Activated CD4-positive, alpha-beta memory T cell treated with anti-CD3 and anti-CD28 coated beads for 36 hours (primary cell): ENCODE measurements at regions not wholly inside any gene's neighbourhood (a gene's known extent, or its start where the extent isn't known, plus 50 kb on each side); places are given as distances from the start of the nearest gene placed in this dataset.
"Not testable (repeated sequence)": the region's sequence is repeated elsewhere in the genome, so short reads cannot be mapped to it uniquely, and the experiment has no call there.

Source experiments
- CTCF ChIA-PET: fragments of 350-600 bp; sonication (Branson Sonifier 250); formaldehyde crosslinking; loops from one replicate; lab custom pipeline; 2021; ENCODE audit warnings: antibody characterized with exemption, inconsistent platforms; lab: Charles Lee
- POLR2A ChIA-PET: fragments of 350-600 bp; sonication (Branson Sonifier 250); formaldehyde crosslinking; loops from one replicate; lab custom pipeline; 2021; ENCODE audit warnings: antibody characterized with exemption; lab: Charles Lee
- DNase-seq: peaks from one replicate; pipeline ENCODE4 v3.0.0-alpha.2; 2020
- H3K27ac Mint-ChIP-seq: one replicate; pipeline ENCODE4 v1.8.0; 2021; ENCODE audit warnings: mixed read lengths
- H3K27me3 Mint-ChIP-seq: one replicate; pipeline ENCODE4 v1.8.0; 2021; ENCODE audit warnings: mixed read lengths
- H3K36me3 Mint-ChIP-seq: one replicate; pipeline ENCODE4 v1.8.0; 2021; ENCODE audit warnings: mixed read lengths
- H3K4me1 Mint-ChIP-seq: one replicate; pipeline ENCODE4 v1.8.0; 2021; ENCODE audit warnings: low read depth, mixed read lengths
- H3K4me3 Mint-ChIP-seq: one replicate; pipeline ENCODE4 v1.8.0; 2021; ENCODE audit warnings: mild to moderate bottlenecking, mixed read lengths
- H3K9me3 Mint-ChIP-seq: one replicate; pipeline ENCODE4 v1.8.0; 2021; ENCODE audit warnings: mixed read lengths
- intact Hi-C: fragments of 100-400 bp; cut with micrococcal nuclease; formaldehyde crosslinking; loops from one replicate; pipeline ENCODE4 v1.15.1; 2023

DNA sequence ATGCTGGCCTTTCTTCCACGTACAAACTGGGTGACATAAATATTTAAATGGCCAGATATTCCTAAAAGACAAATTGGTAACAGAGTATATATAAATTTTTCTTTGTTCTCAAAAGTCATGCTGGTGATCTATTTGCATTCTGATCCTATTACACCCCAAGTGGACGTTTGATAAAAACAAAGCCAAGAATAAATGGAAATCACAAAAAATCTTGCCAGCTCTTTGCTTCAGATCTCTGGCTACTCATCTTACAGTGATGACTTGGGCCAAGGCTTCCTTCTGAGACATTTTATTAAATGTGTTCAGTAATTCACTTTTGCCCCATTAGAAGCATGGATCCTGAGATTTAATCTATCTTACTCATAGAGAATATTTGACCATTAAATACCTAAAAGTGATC is 444.3 kb upstream of the PIK3R1 start:
- intact Hi-C loops = no loop called here
- no peak overlapping the region for H3K4me3 Mint-ChIP-seq
- peaks cover 1% of the 10 kb centered on the region for H3K27me3 Mint-ChIP-seq
- no peaks in the 10 kb centered on the region for H3K36me3 Mint-ChIP-seq
- ChIA-PET POLR2A (no interaction called here), CTCF (no interaction called here)
- H3K27ac Mint-ChIP-seq = no peak overlapping the region
- no peaks in the 10 kb centered on the region for H3K9me3 Mint-ChIP-seq
- no peak for DNase-seq
- no peaks in the 10 kb centered on the region for H3K4me1 Mint-ChIP-seq

DNA sequence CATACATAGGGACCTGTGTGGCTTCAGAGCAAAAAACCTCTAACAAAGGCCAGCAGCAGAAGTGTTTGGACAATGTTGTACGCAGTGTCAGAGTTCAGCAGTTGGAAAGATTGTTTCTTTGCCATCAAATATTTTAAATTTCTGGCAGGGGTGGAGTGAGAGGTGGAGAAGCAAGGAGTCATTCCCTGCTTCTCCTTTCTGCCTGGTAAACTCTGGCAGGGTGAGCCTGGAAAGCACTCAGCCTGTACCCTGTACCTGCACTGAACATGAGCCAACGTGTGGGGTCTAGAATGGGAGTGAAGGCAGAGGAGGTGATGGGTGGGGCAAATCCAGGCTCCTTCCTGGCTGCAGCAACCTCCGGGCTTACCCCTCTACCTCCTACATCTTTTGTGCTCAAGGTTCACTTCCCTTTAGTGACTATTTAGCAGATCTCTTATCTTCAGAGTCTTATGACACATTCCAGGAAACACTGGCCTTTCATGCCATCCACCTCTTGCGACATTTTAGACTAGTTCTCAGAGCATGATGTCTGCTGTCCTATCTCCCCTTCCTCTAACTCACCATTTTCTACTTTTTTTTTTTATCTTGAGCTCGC is 445.0 kb upstream of the PIK3R1 start:
- no peaks in the 10 kb centered on the region for H3K36me3 Mint-ChIP-seq
- H3K4me1 Mint-ChIP-seq = no peaks in the 10 kb centered on the region
- intact Hi-C loops = no loop called here
- POLR2A ChIA-PET = no interaction called here
- H3K27ac Mint-ChIP-seq = no peak overlapping the region
- no peak for DNase-seq
- peaks cover 1% of the 10 kb centered on the region for H3K27me3 Mint-ChIP-seq
- CTCF ChIA-PET = no interaction called here
- no peaks in the 10 kb centered on the region for H3K9me3 Mint-ChIP-seq
- H3K4me3 Mint-ChIP-seq = no peak overlapping the region

DNA sequence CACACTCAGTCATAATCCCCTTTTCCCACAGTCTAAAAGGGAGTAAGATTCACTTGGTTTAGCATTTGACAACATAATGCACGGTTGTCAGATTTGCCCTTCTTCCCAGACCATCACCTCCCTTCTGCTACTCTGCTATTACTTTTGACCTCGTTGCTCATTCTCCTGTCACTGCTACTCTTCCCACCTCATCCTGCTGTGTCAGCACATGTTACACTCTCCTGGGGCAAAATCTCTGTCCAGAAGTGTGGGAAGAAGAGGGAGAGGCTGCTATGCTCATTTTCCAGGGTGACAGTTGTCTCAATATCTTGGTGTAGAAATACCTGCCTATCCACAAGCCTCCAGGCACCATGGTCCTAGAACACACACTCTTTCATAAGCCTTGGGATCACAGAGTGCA is 449.9 kb upstream of the PIK3R1 start:
- Mint-ChIP-seq H3K9me3 (peaks cover 10% of the 10 kb centered on the region), H3K27me3 (peaks cover 1% of the 10 kb centered on the region)

DNA sequence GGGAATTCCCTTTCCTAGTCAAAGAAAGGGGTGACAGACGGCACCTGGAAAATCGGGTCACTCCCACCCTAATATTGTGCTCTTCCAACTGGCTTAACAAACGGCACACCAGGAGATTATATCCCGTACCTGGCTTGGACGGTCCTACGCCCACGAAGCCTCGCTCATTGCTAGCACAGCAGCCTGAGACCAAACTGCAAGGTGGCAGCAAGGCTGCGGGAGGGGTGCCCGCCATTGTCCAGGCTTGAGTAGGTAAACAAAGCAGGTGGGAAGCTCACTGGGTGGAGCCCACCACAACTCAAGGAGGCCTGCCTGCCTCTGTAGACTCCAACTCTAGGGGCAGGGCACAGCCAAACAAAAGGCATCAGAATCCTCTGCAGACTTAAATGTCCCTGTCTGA is 457.8 kb upstream of the PIK3R1 start:
- CTCF ChIA-PET, H3K4me3 Mint-ChIP-seq, intact Hi-C loops, POLR2A ChIA-PET, H3K36me3 Mint-ChIP-seq, H3K27me3 Mint-ChIP-seq, DNase-seq, H3K4me1 Mint-ChIP-seq, H3K27ac Mint-ChIP-seq: not testable (repeated sequence)
- peaks cover 14% of the 10 kb centered on the region for H3K9me3 Mint-ChIP-seq

More for the DNA sequence above, 449.9 kb upstream of the PIK3R1 start:
- Mint-ChIP-seq H3K27ac (no peak overlapping the region), H3K36me3 (no peaks in the 10 kb centered on the region), H3K4me1 (no peaks in the 10 kb centered on the region), H3K4me3 (no peak overlapping the region)
- DNase-seq = no peak
- POLR2A ChIA-PET = no interaction called here
- CTCF ChIA-PET = no interaction called here
- intact Hi-C loops = no loop called here

DNA sequence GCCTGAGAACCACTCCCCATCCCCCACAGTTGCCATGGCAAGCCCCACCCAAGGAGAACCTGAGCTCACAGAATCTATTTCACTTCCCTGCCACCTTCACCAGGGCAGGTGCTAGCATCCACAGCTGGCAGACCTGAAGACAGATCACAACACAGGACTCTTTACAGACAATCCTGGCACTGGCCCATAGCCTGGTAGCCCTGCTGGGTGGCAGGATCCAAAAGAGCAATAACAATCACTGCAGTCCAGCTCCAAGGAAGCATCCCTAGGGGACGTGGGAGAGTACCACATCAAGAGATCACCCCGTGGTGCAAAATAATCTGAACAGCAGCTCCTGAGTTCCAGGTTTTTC is 463.2 kb upstream of the PIK3R1 start:
- no peak for DNase-seq
- CTCF ChIA-PET = no interaction called here
- H3K9me3 Mint-ChIP-seq = peaks cover 7% of the 10 kb centered on the region
- H3K36me3 Mint-ChIP-seq = no peaks in the 10 kb centered on the region
- POLR2A ChIA-PET = no interaction called here
- H3K27me3 Mint-ChIP-seq = no peaks in the 10 kb centered on the region
- no peak overlapping the region for H3K27ac Mint-ChIP-seq
- no peaks in the 10 kb centered on the region for H3K4me1 Mint-ChIP-seq
- no peak overlapping the region for H3K4me3 Mint-ChIP-seq
- intact Hi-C loops = no loop called here

DNA sequence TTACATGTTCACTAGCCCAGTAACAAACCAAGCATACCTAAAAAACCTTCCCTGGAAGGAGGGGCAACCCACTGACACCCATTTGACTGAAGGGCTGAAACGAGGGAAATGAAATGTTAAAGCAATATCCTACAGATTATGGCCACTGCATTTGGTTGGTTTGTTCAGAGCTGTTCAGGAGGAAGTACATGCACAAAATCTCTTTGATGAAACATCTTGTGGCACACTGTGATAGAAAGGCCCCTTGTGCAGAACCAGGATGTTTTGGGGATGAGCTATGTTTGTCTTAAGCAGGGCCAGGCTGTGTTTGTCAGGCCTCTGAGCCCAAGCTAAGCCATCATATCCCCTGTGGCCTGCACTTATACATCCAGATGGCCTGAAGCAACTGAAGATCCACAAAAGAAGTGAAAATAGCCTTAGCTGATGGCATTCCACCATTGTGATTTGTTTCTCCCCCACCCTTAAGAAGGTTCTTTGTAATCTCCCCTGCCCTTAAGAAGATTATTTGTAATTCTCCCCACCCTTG is 467.3 kb upstream of the PIK3R1 start:
- no peaks in the 10 kb centered on the region for H3K36me3 Mint-ChIP-seq
- H3K4me3 Mint-ChIP-seq = no peak overlapping the region
- H3K27ac Mint-ChIP-seq = no peak overlapping the region
- H3K4me1 Mint-ChIP-seq = no peaks in the 10 kb centered on the region
- CTCF ChIA-PET = no interaction called here
- H3K9me3 Mint-ChIP-seq = peaks cover 24% of the 10 kb centered on the region
- peaks cover 4% of the 10 kb centered on the region for H3K27me3 Mint-ChIP-seq
- no peak for DNase-seq
- intact Hi-C loops = no loop called here
- POLR2A ChIA-PET = no interaction called here

DNA sequence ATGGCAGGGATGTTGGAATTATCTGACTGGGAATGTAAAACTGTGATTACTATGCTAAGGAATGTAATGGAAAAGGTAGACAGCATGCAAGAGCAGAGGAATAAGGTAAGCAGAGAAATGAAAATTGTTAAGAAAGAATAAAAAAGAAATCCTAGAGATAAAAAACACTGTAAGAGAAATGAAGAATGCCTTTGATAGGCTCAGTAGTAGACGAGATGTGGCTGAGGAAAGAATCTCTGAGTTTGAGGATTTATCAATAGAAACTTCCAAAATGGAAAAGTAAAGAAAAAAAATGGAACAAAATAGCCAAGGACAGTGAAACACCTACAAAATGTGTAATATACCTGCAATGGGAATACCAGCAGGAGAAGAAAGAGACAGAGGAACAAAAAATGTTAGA is 468.5 kb upstream of the PIK3R1 start:
- H3K27ac Mint-ChIP-seq = no peak overlapping the region
- H3K27me3 Mint-ChIP-seq = peaks cover 4% of the 10 kb centered on the region
- peaks cover 17% of the 10 kb centered on the region for H3K9me3 Mint-ChIP-seq
- no peak overlapping the region for H3K4me3 Mint-ChIP-seq
- POLR2A ChIA-PET = no interaction called here
- no peaks in the 10 kb centered on the region for H3K4me1 Mint-ChIP-seq
- DNase-seq = no peak
- H3K36me3 Mint-ChIP-seq = no peaks in the 10 kb centered on the region
- CTCF ChIA-PET = no interaction called here
- intact Hi-C loops = no loop called here

DNA sequence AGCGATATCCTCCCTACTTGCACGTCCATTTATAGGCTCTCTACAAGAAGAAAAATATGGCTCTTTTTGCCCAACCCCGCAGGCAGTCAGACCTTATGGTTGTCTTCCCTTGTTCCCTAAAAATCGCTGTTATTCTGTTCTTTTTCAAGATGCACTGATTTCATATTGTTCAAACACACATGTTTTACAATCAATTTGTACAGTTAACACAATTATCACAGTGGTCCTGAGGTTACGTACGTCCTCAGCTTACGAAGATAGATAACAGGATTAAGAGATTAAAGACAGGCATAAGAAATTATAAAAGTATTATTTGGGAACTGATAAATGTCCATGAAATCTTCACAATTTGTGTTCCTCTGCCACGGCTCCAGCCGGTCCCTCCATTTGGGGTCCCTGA is 468.9 kb upstream of the PIK3R1 start:
- CTCF ChIA-PET, POLR2A ChIA-PET, DNase-seq, H3K36me3 Mint-ChIP-seq, H3K4me1 Mint-ChIP-seq, H3K27me3 Mint-ChIP-seq, H3K4me3 Mint-ChIP-seq, intact Hi-C loops, H3K27ac Mint-ChIP-seq: not testable (repeated sequence)
- H3K9me3 Mint-ChIP-seq = peaks cover 17% of the 10 kb centered on the region

DNA sequence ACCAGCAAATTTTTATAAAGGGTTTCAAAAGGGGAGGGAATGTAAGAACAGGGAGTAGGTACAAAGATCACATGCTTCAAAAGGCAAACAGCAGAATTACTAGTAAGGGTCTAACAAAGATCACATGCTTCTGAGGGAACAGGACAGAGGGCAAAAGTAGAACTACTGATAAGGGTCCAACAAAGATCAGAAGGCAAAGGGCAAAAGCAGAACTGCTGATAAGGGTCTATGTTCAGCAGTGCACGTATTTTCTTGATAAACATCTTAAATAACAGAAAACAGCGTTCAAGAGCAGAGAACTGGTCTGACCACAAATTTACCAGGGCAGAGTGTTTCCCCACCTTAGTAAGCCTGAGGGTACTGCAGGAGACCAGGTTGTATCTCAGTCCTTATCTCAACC is 469.5 kb upstream of the PIK3R1 start:
- no peak for DNase-seq
- intact Hi-C loops = no loop called here
- Mint-ChIP-seq H3K9me3 (peaks cover 17% of the 10 kb centered on the region), H3K4me3 (no peak overlapping the region), H3K27ac (no peak overlapping the region), H3K4me1 (no peaks in the 10 kb centered on the region), H3K36me3 (no peaks in the 10 kb centered on the region), H3K27me3 (peaks cover 4% of the 10 kb centered on the region)
- ChIA-PET POLR2A (no interaction called here), CTCF (no interaction called here)

DNA sequence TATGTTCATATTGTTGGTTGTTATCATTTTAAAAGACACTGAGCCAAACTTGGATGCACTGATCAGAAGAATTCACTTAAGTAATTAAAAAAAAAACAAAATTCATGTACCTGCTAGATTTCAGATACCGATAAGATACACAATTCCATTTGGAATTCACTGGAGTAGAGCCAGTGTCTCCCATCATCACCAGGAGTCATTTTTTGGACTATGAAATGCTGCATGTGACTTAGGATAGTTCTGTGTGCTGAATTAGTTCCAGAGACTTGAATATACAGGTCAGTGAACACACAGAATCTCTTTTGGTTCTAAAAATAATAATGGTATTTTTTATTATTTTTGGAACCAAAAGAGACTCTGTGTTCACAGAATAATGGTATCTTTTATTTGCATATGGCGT is 482.6 kb upstream of the PIK3R1 start:
- H3K4me3 Mint-ChIP-seq = no peak overlapping the region
- no peaks in the 10 kb centered on the region for H3K9me3 Mint-ChIP-seq
- no peak for DNase-seq
- no peaks in the 10 kb centered on the region for H3K4me1 Mint-ChIP-seq
- intact Hi-C loops = no loop called here
- CTCF ChIA-PET = interaction anchor here (0.7 kb wide), 1 partner anchor 11 kb away, joined by 3 read pairs; no protein-coding TSS in a partner anchor
- no peak overlapping the region for H3K27ac Mint-ChIP-seq
- H3K27me3 Mint-ChIP-seq = peaks cover 9% of the 10 kb centered on the region
- POLR2A ChIA-PET = interaction anchor here (0.6 kb wide), 1 partner anchor 228 kb away, joined by 6 read pairs; no protein-coding TSS in a partner anchor
- H3K36me3 Mint-ChIP-seq = no peaks in the 10 kb centered on the region

DNA sequence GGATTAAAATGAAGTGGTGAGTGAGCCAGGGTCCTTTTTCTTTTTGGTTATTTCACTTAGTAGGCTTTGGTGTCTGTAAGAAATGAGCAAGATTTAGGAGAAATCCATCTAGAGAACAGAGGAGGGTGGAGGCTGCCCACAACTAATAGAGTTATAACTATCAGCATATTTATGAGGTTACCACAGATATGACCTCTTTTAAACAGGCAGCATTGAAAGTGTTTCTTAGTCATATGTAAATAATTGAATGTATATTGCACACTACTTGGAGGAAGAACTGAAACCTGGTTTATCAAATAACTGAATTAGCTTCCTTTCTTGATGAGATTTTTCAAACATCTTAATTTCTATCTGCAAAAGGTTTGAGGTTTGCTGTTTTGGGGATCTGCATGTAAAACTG is 483.1 kb upstream of the PIK3R1 start:
- no peaks in the 10 kb centered on the region for H3K36me3 Mint-ChIP-seq
- H3K27ac Mint-ChIP-seq = no peak overlapping the region

DNA sequence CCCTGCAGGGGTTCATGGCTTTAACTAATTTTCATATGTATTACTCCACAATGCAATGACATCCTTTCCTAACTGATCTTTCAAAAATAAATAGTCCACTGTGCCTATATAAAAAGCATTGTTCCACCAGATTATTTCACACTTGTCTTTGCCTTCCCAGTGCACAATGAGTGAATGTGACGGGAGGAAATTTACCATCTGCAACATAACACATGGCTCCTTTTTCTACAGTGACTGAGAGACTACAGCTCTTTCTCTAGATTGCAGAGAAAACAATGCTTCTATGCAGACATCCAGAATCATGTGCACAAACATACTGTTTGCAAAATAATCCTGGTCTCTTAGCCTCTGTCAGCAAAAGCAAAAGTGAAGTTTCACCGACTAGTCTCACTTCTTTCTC is 483.7 kb upstream of the PIK3R1 start:
- H3K27me3 Mint-ChIP-seq = peaks cover 9% of the 10 kb centered on the region
- intact Hi-C loops = no loop called here
- no peak overlapping the region for H3K4me3 Mint-ChIP-seq
- ChIA-PET POLR2A (interaction anchor here (0.5 kb wide), 1 partner anchor 269 kb away, joined by 7 read pairs; no protein-coding TSS in a partner anchor), CTCF (no interaction called here)
- H3K36me3 Mint-ChIP-seq = no peaks in the 10 kb centered on the region
- no peaks in the 10 kb centered on the region for H3K9me3 Mint-ChIP-seq
- no peak for DNase-seq
- no peak overlapping the region for H3K27ac Mint-ChIP-seq
- H3K4me1 Mint-ChIP-seq = no peaks in the 10 kb centered on the region

More for the DNA sequence above, 483.1 kb upstream of the PIK3R1 start:
- no peak for DNase-seq
- intact Hi-C loops = no loop called here
- Mint-ChIP-seq H3K27me3 (peaks cover 9% of the 10 kb centered on the region), H3K9me3 (no peaks in the 10 kb centered on the region), H3K4me3 (no peak overlapping the region), H3K4me1 (no peaks in the 10 kb centered on the region)
- ChIA-PET CTCF (interaction anchor here (0.7 kb wide), 1 partner anchor 11 kb away, joined by 3 read pairs; no protein-coding TSS in a partner anchor), POLR2A (interaction anchor here (0.6 kb wide), 1 partner anchor 228 kb away, joined by 6 read pairs; no protein-coding TSS in a partner anchor)

DNA sequence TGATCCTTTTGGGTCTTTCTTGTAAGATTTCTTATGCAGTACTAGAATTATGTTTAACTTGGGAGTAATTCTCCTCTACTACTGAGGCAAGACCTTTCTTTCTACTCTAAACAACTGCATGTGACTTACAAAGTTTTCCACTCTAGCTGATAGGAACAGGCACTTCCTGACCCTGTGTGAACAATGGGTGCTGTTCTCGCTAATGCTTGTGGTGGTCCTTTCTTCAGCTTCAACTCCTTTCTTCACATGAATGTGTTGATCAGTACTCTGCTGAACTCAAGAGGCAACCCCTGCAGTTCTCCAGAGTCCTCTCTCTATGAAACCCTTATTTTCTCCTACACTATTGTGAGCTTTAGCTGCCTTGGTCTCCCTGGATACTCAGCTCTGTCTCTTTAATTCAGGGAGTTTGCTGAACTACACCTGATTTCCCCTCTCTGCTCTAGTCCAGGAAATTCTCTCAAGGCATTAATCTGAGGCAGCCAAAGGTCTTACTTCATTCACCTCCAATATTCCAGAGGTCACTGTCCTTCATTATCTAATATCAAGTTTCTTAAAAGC is 484.6 kb upstream of the PIK3R1 start:
- POLR2A ChIA-PET = interaction anchor here (0.5 kb wide), 1 partner anchor 270 kb away, joined by 7 read pairs; no protein-coding TSS in a partner anchor
- peaks cover 9% of the 10 kb centered on the region for H3K27me3 Mint-ChIP-seq
- no peak overlapping the region for H3K4me3 Mint-ChIP-seq
- no peaks in the 10 kb centered on the region for H3K9me3 Mint-ChIP-seq
- H3K27ac Mint-ChIP-seq = no peak overlapping the region
- CTCF ChIA-PET = no interaction called here
- no peaks in the 10 kb centered on the region for H3K4me1 Mint-ChIP-seq
- no peak for DNase-seq
- intact Hi-C loops = no loop called here
- no peaks in the 10 kb centered on the region for H3K36me3 Mint-ChIP-seq
